GM12865 (cell line): ENCODE measurements at regions not wholly inside any gene's neighbourhood (a gene's known extent, or its start where the extent isn't known, plus 50 kb on each side); places are given as distances from the start of the nearest gene placed in this dataset.

Experiments used
- DNase-seq: peaks from one replicate; pipeline ENCODE4 v3.0.0; 2010; ENCODE audit warnings: low read depth
- H3K4me3 ChIP-seq: 2 replicates; pipeline ENCODE4 v1.5.1; 2011; ENCODE audit warnings: mild to moderate bottlenecking, low read depth, low read length, control low read depth
- TF ChIP-seq, protein P1 (sequence below): IDR thresholded peaks from 2 replicates; pipeline ENCODE4 v1.5.1; 2011; ENCODE audit warnings: low read length, control low read depth, low read depth, inconsistent platforms; ENCODE audit not compliant: insufficient read depth; ENCODE audit errors: missing control alignments

DNA sequence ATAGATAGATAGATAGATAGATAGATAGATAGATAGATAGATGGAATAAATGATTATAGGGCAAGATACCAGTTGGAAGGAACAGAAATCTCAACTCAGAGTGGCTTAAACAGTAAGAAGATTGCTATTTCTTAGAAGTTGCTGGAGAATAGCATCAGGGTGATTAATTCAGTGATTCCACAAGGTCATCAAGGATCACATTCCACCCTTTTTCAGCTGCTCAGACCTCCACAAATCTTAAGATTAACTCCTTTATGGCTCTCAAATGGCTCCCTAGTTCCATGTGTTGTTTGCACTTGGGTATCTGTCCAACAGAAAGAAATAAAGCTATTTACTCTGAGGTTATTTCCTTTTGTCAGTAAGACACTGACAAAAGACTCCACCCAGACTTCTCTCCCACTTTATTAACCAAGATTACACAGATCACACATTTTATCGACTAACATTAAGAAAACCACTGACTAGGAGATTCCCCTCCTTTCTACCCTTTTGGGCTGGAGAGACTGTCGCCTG is 68.3 kb upstream of the KIF16B start:
- TF ChIP-seq, protein P1, sequence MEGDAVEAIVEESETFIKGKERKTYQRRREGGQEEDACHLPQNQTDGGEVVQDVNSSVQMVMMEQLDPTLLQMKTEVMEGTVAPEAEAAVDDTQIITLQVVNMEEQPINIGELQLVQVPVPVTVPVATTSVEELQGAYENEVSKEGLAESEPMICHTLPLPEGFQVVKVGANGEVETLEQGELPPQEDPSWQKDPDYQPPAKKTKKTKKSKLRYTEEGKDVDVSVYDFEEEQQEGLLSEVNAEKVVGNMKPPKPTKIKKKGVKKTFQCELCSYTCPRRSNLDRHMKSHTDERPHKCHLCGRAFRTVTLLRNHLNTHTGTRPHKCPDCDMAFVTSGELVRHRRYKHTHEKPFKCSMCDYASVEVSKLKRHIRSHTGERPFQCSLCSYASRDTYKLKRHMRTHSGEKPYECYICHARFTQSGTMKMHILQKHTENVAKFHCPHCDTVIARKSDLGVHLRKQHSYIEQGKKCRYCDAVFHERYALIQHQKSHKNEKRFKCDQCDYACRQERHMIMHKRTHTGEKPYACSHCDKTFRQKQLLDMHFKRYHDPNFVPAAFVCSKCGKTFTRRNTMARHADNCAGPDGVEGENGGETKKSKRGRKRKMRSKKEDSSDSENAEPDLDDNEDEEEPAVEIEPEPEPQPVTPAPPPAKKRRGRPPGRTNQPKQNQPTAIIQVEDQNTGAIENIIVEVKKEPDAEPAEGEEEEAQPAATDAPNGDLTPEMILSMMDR, result no peak
- H3K4me3 ChIP-seq, result no peak overlapping the region
- DNase-seq, result no peak

DNA sequence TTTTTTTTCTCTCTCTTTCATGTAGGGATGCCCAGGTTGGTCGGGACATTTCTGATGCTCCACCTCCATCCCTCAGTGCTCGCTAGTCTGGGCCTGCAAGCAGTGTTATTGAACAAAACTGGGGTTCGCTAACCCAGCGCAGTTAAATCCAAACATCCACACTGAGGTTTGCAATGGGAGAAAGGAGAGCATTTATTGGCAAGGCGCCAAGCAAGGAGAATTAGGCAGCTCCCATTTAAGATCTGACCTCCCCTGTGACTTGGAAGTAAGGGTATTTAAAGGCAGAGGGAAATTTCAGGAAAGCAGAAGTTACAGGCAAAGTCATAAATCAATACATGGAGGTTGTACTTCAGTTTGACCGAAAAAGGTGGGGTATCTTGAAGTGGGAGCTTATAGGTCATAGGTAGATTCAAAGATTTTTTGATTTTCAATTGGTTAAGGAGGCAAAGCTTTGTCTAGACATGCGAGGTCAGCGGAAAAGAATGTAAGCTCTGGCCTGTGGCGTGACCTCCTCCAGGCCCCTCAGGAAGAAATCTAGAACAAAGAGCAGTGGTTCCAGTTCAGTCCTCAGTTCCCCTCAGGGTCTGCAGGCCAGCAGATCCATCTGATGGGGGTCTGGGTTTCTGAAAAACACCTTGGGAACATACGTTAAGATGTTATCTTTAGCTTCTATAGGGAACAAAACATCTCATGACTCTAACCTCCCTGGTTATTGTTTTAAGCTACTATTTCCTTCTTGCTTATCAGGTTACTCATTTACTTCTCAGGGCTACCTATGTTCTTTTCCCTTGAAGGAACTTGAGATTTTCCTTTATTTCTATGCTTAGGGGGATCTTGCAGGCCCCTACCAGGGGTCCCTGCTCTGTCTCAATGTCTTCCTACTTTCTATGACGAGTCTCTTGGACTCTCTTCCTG is 66.0 kb upstream of the KIF16B start:
- no peak for DNase-seq
- H3K4me3 ChIP-seq, result no peak overlapping the region

DNA sequence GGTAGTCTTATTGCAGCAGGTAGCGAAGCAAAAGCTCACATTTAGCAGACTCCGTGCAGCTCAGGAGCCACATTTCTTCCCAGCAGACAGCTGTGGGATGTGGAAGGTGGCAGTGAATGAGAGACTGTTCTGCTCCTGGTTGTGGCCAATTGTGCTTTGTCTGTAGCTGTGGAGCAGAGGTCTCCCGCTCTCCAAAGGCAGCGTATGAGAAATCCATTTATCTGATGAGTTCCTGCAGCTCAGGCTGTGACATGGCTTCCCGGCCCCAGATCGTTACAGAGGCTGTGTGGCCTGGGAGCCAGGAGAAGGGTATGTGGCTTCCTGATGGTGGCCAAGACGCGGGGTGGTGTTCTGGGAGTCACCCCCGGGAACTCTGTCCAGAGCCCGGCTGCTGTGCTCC is 64.5 kb upstream of the KIF16B start:
- TF ChIP-seq, protein P1, result no peak
- no peak overlapping the region for H3K4me3 ChIP-seq
- no peak for DNase-seq

More for the DNA sequence above, 66.0 kb upstream of the KIF16B start:
- TF ChIP-seq, protein P1, result no peak

DNA sequence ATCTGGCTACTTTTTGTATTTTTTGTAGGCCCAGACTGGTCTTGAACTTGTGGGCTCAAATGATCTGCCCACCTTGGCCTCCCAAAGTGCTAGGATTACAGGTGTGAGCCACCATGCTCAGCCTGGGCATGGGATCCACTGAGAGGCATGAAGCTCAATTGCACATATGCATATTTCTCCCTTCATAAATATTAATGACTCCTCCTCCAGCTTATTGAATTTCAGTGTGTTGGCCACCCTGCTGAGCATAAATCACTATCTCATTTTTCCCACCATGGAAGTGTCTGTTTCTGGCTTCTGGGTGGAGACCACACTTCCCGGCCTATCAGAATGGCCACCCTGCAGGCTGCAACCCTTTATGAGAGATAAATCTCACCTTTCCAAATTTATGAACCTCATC is 53.6 kb upstream of the KIF16B start:
- DNase-seq, result no peak
- H3K4me3 ChIP-seq, result no peak overlapping the region
- TF ChIP-seq, protein P1, result no peak

DNA sequence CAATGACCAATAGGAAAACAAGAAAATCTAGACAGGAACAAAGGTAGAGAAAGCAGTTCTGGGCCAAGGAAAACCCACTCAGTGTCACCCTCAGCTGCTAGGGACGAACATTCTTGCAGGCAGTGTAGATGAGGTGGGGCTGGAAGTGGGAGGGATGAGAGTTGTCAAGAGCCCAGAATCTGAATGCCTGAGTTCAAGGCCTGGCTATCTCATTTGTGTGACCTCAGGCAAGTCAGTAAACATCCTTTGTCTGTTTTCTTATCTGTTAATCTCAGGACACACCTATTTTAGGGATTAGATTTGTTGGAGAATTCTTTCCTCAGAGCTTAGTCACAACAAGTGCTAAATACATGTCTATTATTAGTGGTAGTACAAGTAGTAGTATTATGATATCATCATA is 50.9 kb upstream of the KIF16B start:
- H3K4me3 ChIP-seq, result no peak overlapping the region
- no peak for DNase-seq
- TF ChIP-seq, protein P1, result no peak
